BJ (cell line): ENCODE measurements at regions not wholly inside any gene's neighbourhood (a gene's known extent, or its start where the extent isn't known, plus 50 kb on each side); places are given as distances from the start of the nearest gene placed in this dataset.

Experiments
- CTCF ChIA-PET: fragments of 350-600 bp; formaldehyde crosslinking; extraction: SDS; loops from one replicate; lab custom pipeline; 2021; ENCODE audit warnings: antibody characterized with exemption, inconsistent platforms; lab: Yijun Ruan, JAX
- POLR2A ChIA-PET: fragments of 300-600 bp; sonication (Branson Sonifier 250); formaldehyde crosslinking; extraction: SDS; loops from one replicate; lab custom pipeline; 2021; ENCODE audit warnings: antibody characterized with exemption; lab: Charles Lee
- DNase-seq: peaks from one replicate; pipeline ENCODE4 v3.0.0-alpha.2; 2011; ENCODE audit warnings: low read depth
- H3K27me3 ChIP-seq: 2 replicates; pipeline ENCODE4 v1.6.0; 2011; ENCODE audit warnings: low read length; ENCODE audit not compliant: control insufficient read depth, insufficient read depth
- H3K36me3 ChIP-seq: 2 replicates; pipeline ENCODE4 v1.5.1; 2011; ENCODE audit warnings: low read length; ENCODE audit not compliant: control insufficient read depth, insufficient read depth
- H3K4me3 ChIP-seq: 2 replicates; pipeline ENCODE4 v1.5.1; 2011; ENCODE audit warnings: low read depth, mild to moderate bottlenecking, control low read depth, low read length
- CTCF ChIP-seq: IDR thresholded peaks from 2 replicates; pipeline ENCODE4 v1.5.1; 2011; ENCODE audit warnings: low read depth, mild to moderate bottlenecking, control low read depth, inconsistent platforms, low read length, moderate library complexity; ENCODE audit not compliant: insufficient read depth

DNA sequence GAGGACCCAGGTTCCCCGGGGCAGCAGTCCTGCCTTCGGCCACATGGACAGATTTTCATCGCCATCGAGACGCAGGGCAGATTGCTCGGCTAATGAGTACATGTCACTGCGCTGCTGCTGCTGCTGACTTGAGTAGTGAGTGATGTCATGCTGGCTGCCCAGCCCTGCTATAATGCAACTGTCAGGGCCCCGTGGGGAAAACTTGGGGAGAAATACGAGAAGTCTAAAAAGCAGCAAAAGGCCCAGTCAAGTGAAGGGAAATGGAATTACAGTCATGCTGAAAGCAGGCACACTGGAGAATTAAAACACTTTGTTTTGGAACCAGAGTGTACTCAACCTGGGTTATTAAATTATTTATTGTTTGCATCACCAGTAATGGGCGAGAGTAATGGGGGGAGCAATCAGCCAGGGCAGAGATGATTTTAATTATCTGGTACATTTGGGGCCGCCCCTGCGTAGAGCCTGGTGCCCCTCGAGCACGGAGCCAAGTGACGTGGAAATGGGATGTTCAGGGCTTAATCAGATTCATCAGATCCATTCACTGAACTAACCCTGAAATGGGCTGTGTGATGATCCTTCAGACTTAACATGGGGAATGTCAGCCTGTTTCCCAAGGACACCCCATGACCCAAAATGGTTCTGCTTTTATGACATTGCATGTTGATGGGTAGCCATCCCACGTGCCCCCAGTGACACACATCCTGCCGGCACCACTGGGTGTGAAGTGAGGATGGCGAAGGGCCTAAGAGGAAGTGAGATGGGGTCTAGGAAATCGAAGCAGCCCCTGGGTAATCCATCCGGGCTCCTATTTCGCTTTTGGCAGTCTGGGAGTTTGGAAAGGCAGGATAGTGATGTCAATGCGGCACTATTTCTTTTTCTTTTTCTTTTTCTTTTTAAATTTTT is 241.6 kb upstream of the CADM1 start:
- TF ChIP-seq CTCF = no peak
- ChIA-PET CTCF (no interaction called here), POLR2A (no interaction called here)
- H3K4me3 ChIP-seq = no peak overlapping the region
- H3K27me3 ChIP-seq = peaks cover 2% of the 10 kb centered on the region
- DNase-seq = no peak
- H3K36me3 ChIP-seq = no peaks in the 10 kb centered on the region

DNA sequence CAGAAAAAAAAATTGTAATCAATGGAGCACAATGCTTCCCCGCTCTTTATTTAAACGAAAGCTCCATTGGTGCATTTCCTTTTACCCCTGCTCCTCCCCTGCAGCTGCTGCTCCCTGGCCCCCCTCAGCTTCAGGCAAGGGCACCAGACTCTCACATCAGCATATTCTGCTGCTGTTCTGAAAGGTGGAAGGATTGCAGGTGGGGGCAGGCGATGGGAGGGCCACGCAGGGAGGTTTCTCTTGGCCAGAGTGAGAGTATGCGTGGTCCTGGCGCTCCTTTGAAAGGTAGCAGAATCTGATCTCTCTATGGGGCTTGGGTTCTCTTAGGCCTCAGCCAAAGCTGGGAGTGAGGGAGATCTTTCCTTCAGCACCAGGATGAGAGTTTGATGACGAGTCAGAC is 240.9 kb upstream of the CADM1 start:
- no peak overlapping the region for H3K4me3 ChIP-seq
- ChIA-PET CTCF (no interaction called here), POLR2A (no interaction called here)
- TF ChIP-seq CTCF = no peak
- no peak for DNase-seq
- H3K27me3 ChIP-seq = peaks cover 2% of the 10 kb centered on the region
- no peaks in the 10 kb centered on the region for H3K36me3 ChIP-seq

DNA sequence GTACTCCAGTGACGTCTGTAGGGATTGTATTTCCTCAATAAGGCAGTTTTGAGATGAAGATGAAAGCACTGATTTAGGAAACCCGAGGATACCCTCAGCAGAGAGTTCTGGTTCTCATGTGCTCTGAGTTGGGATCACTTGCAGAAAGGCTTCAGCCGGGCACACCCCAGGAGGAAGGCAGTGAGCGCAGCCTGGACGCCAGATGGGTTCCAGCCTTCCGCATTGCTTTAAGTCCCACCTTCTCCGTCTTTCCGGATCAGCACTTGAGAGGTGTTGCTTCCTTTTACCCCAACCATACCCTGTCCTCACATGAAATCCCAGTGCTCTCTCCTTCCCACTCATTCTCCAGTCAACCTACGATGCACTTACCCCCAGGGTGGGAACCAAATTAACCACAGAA is 239.5 kb upstream of the CADM1 start:
- ChIA-PET CTCF (no interaction called here), POLR2A (no interaction called here)
- TF ChIP-seq CTCF = no peak
- DNase-seq = no peak
- no peak overlapping the region for H3K4me3 ChIP-seq
- H3K27me3 ChIP-seq = no peaks in the 10 kb centered on the region; the same call in none of the 2 replicates
- H3K36me3 ChIP-seq = no peaks in the 10 kb centered on the region

DNA sequence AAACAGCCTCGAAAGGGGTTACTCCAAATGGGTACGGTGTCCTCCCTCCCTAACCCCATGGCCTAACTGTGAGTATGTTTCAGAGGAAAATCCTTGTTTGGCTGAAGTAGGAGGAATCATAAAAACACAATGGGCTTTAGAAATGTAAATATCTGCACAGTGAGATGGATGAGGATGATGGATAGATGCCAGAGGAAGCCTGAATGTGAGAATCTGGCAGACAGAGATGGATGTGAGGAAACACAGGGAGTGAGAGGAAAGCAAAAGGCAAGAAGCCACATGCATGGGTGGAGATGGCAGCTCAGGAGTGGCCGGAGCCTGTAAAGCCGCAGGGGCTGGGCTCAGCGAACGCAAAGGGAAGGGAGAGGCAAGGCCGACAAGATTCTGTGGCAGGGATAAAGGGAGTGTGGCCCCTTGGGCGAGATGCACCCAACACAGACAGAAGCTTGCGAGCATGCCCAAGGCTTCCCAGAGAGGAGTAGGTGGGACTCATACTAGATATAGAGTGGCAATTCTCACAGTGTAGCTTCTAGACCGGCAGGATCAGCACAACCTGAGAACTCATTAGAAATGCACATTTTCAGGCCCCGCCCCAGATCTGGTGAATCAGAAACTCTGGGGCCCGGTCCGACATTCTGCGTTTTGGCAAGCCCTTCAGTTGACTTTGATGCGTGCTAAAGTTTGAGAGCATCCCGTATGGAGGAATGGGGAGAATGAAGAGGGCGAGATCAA is 237.3 kb upstream of the CADM1 start:
- POLR2A ChIA-PET = no interaction called here
- Histone ChIP-seq H3K27me3 (no peaks in the 10 kb centered on the region; the same call in none of the 2 replicates), H3K4me3 (no peak overlapping the region), H3K36me3 (no peaks in the 10 kb centered on the region)
- no peak for TF ChIP-seq CTCF
- CTCF ChIA-PET = no interaction called here
- no peak for DNase-seq

DNA sequence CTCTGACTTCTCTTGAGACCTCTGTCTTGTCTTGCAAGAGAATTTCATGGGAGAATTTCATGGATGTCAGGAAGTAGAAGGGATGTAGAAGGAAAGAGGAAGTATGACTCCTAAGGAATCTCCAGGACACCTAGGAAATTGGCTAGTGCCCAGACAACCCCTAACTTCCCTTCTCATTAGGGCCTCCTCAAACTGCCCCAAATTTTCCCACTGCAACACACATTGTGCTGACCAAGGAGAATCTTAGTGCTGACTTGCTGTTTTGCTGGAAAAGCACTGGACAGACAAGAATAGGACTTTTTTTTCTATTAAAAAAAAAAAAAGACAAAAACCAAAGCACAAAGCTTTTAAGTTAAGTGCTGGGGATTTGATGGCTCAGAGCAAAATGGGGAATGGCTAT is 236.1 kb upstream of the CADM1 start:
- Histone ChIP-seq H3K4me3 (no peak overlapping the region), H3K36me3 (no peaks in the 10 kb centered on the region), H3K27me3 (no peaks in the 10 kb centered on the region; the same call in none of the 2 replicates)
- POLR2A ChIA-PET = no interaction called here
- no peak for TF ChIP-seq CTCF
- CTCF ChIA-PET = no interaction called here
- DNase-seq = no peak
